ENCODE measurements at regions not wholly inside any gene's neighbourhood (a gene's known extent, or its start where the extent isn't known, plus 50 kb on each side); places are given as distances from the start of the nearest gene placed in this dataset.

DNA sequence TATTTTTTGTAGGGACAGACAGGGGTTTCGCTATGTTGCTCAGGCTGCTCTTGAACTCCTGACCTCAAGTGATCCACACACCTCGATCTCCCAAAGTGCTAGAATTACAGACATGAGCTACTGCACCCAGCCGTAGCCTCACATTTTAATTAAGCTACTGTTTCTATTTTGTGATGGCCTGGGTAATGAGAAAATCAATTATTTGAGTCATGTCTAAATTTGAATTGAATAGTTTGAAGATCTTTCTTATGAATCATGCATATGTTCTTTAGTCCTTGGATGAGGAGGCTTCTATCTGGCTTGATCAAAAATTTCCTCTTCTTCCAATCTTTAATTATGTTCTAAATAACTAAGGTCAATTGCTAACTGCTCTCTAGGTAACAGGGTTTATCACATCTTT, 175.0 kb downstream of the REEP3 start (continued):
- TF ChIP-seq AGO1 (IDR thresholded peaks at IDR 0.05; ENCODE audit: low read depth, low read length, poor library complexity, severe bottlenecking) (no peak), ZNF672 (CRISPR knock-in tag; IDR thresholded peaks at IDR 0.05) (no peak), CEBPB (IDR thresholded peaks at IDR 0.05; ENCODE audit: borderline replicate concordance, low read depth, low read length) (no peak), ZNF510 (CRISPR knock-in tag; IDR thresholded peaks at IDR 0.05; ENCODE audit: low read depth) (no peak)

GRCh38 chr10:63697956-63698786, 177.0 kb downstream of the REEP3 start:
- H4K20me1 ChIP-seq (ENCODE audit: insufficient read depth, low read length): no peaks in the 10 kb centered on the region
- no peaks in the 10 kb centered on the region for H3K4me1 ChIP-seq (ENCODE audit: insufficient read depth, low read length)
- no peaks in the 10 kb centered on the region for H3K79me2 ChIP-seq (ENCODE audit: insufficient read depth, low read length)
- no peak overlapping the region for H3K4me2 ChIP-seq (ENCODE audit: low read depth, low read length)
- no peaks in the 10 kb centered on the region for H3K27me3 ChIP-seq (ENCODE audit: control insufficient read depth in 1 of 2, insufficient read depth in 2 of 2, low read length in 2 of 2)
- no peaks in the 10 kb centered on the region for H3K36me3 ChIP-seq (replicated peaks in 1 of 2; ENCODE audit: control insufficient read depth in 1 of 2, insufficient read depth in 2 of 2, low read length in 2 of 2)
- no peak overlapping the region for H2AFZ ChIP-seq (ENCODE audit: low read length)
- FAIRE-seq: no peak
- H3K9me3 ChIP-seq (ENCODE audit: low read length): no peaks in the 10 kb centered on the region
- TF ChIP-seq ZNF296 (CRISPR knock-in tag; conservative IDR thresholded peaks at IDR 0.05) (no peak), ZNF816 (CRISPR knock-in tag; IDR thresholded peaks at IDR 0.05; ENCODE audit: borderline replicate concordance) (no peak)
- intact Hi-C loops (cut with micrococcal nuclease; ENCODE audit: unreplicated experiment): no loop called here
- WGBS (ENCODE audit: low lambda C conversion rate): 41% methylated on average over 7 of the region's 7 CpGs
- H3K4me3 ChIP-seq (replicated peaks in 1 of 3; ENCODE audit: insufficient read depth in 1 of 3, low read depth in 2 of 3, low read length in 3 of 3): no peak overlapping the region
- ChIA-PET POLR2A (no interaction called here), CTCF (ENCODE audit: low intra/inter-chr PET ratio, low total read pairs) (no interaction called here)
- H3K9ac ChIP-seq (ENCODE audit: insufficient read depth, low read depth, low read length): no peak overlapping the region
- BruUV-seq (replicated peaks): no TSS peak
- H3K27ac ChIP-seq (ENCODE audit: extremely low read length, insufficient read depth, low read length): no peak overlapping the region
- DNase-seq (ENCODE audit: low spot score): no peak
- in situ Hi-C loops (cut with HindIII; ENCODE audit: extremely low pct_ligation_motif_present, low pct_unique_long_range_greater_than_20kb): no loop called here
- ATAC-seq: no peak

- POLR2A ChIA-PET: no interaction called here
- H2AFZ ChIP-seq (ENCODE audit: low read length): no peak overlapping the region
- WGBS (ENCODE audit: low lambda C conversion rate): 64% methylated on average over 2 of the region's 2 CpGs
- H3K27ac ChIP-seq (ENCODE audit: extremely low read length, insufficient read depth, low read length): no peak overlapping the region
- no peaks in the 10 kb centered on the region for H3K79me2 ChIP-seq (ENCODE audit: insufficient read depth, low read length)
- H3K4me1 ChIP-seq (ENCODE audit: insufficient read depth, low read length): no peaks in the 10 kb centered on the region
- no peak overlapping the region for H3K9ac ChIP-seq (ENCODE audit: insufficient read depth, low read depth, low read length)
- intact Hi-C loops (cut with micrococcal nuclease; ENCODE audit: unreplicated experiment) (no loop called here), in situ Hi-C loops (cut with HindIII; ENCODE audit: extremely low pct_ligation_motif_present, low pct_unique_long_range_greater_than_20kb) (no loop called here)
- H3K9me3 ChIP-seq (ENCODE audit: low read length): no peaks in the 10 kb centered on the region
- FAIRE-seq (no peak), ATAC-seq (peak; percentile 60), DNase-seq (ENCODE audit: low spot score) (no peak)
- H3K36me3 ChIP-seq (replicated peaks in 1 of 2; ENCODE audit: control insufficient read depth in 1 of 2, insufficient read depth in 2 of 2, low read length in 2 of 2): no peaks in the 10 kb centered on the region
- no TSS peak for BruUV-seq (replicated peaks)
- no peak overlapping the region for H3K4me3 ChIP-seq (replicated peaks in 1 of 3; ENCODE audit: insufficient read depth in 1 of 3, low read depth in 2 of 3, low read length in 3 of 3)
- CTCF ChIA-PET (ENCODE audit: low intra/inter-chr PET ratio, low total read pairs): no interaction called here
- no peaks in the 10 kb centered on the region for H3K27me3 ChIP-seq (ENCODE audit: control insufficient read depth in 1 of 2, insufficient read depth in 2 of 2, low read length in 2 of 2)
- H4K20me1 ChIP-seq (ENCODE audit: insufficient read depth, low read length): no peaks in the 10 kb centered on the region
- no peak overlapping the region for H3K4me2 ChIP-seq (ENCODE audit: low read depth, low read length)
- TF ChIP-seq MYPOP (CRISPR knock-in tag; IDR thresholded peaks at IDR 0.05) (no peak), HHEX (CRISPR knock-in tag; IDR thresholded peaks at IDR 0.05) (no peak), FOXA1 (IDR thresholded peaks at IDR 0.05) (no peak), FOXA1 (CRISPR knock-in tag; IDR thresholded peaks at IDR 0.05) (no peak), HDAC6 (IDR thresholded peaks at IDR 0.05; ENCODE audit: low read depth, low read length) (no peak), KLF6 (CRISPR knock-in tag; IDR thresholded peaks at IDR 0.05) (no peak), ZNF274 (CRISPR knock-in tag; IDR thresholded peaks at IDR 0.05) (no peak)
- TF ChIP-seq, protein P1, sequence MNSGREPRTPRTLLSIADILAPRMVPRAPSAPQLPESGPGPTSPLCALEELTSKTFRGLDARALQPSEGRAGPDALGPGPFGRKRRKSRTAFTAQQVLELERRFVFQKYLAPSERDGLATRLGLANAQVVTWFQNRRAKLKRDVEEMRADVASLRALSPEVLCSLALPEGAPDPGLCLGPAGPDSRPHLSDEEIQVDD (CRISPR knock-in tag; IDR thresholded peaks at IDR 0.05; ENCODE audit: borderline replicate concordance): no peak
- TF ChIP-seq, protein P2, sequence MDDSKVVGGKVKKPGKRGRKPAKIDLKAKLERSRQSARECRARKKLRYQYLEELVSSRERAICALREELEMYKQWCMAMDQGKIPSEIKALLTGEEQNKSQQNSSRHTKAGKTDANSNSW (CRISPR knock-in tag; IDR thresholded peaks at IDR 0.05; ENCODE audit: borderline replicate concordance): no peak
- TF ChIP-seq, protein P3, sequence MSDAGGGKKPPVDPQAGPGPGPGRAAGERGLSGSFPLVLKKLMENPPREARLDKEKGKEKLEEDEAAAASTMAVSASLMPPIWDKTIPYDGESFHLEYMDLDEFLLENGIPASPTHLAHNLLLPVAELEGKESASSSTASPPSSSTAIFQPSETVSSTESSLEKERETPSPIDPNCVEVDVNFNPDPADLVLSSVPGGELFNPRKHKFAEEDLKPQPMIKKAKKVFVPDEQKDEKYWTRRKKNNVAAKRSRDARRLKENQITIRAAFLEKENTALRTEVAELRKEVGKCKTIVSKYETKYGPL (CRISPR knock-in tag; IDR thresholded peaks at IDR 0.05): no peak
These were observed 177.6 kb downstream of the REEP3 start for GRCh38 chr10:63698787-63699150.

All from HepG2 (cell line).